ENCODE measurements at regions not wholly inside any gene's neighbourhood (a gene's known extent, or its start where the extent isn't known, plus 50 kb on each side); places are given as distances from the start of the nearest gene placed in this dataset.

GRCh38 chr6:121998631-121999030 is 400.8 kb upstream of the HSF2 start:
- no peak for TF ChIP-seq CTCF (conservative IDR thresholded peaks at IDR 0.05; ENCODE audit: low read length)
- H3K4me3 ChIP-seq (ENCODE audit: low read length), result no peak overlapping the region
- DNase-seq (ENCODE audit: low read depth), result peak; percentile 28

- no peak for TF ChIP-seq CTCF (conservative IDR thresholded peaks at IDR 0.05; ENCODE audit: low read length)
- no peak overlapping the region for H3K4me3 ChIP-seq (ENCODE audit: low read length)
- DNase-seq (ENCODE audit: low read depth), result peak; percentile 12
These were observed 399.9 kb upstream of the HSF2 start for GRCh38 chr6:121999456-122000065.

- no peak overlapping the region for H3K4me3 ChIP-seq (ENCODE audit: low read length)
- no peak for TF ChIP-seq CTCF (conservative IDR thresholded peaks at IDR 0.05; ENCODE audit: low read length)
- no peak for DNase-seq (ENCODE audit: low read depth)
These were observed 393.8 kb upstream of the HSF2 start for GRCh38 chr6:122005661-122006060.

GRCh38 chr6:122007339-122007738 is 392.1 kb upstream of the HSF2 start:
- no peak for TF ChIP-seq CTCF (conservative IDR thresholded peaks at IDR 0.05; ENCODE audit: low read length)
- H3K4me3 ChIP-seq (ENCODE audit: low read length), result no peak overlapping the region
- DNase-seq (ENCODE audit: low read depth), result peak; percentile 52

GRCh38 chr6:122008101-122008999 is 391.1 kb upstream of the HSF2 start:
- H3K4me3 ChIP-seq (ENCODE audit: low read length), result no peak overlapping the region
- DNase-seq (ENCODE audit: low read depth), result peak; percentile 57
- TF ChIP-seq CTCF (conservative IDR thresholded peaks at IDR 0.05; ENCODE audit: low read length), result no peak

- TF ChIP-seq CTCF (conservative IDR thresholded peaks at IDR 0.05; ENCODE audit: low read length), result no peak
- no peak overlapping the region for H3K4me3 ChIP-seq (ENCODE audit: low read length)
- DNase-seq (ENCODE audit: low read depth), result no peak
These were observed 390.5 kb upstream of the HSF2 start for GRCh38 chr6:122009000-122009350.

- TF ChIP-seq CTCF (conservative IDR thresholded peaks at IDR 0.05; ENCODE audit: low read length), result no peak
- H3K4me3 ChIP-seq (ENCODE audit: low read length), result no peak overlapping the region
- peak; percentile 88 for DNase-seq (ENCODE audit: low read depth)
These were observed 386.9 kb upstream of the HSF2 start for GRCh38 chr6:122012578-122012977.
